ENCODE measurements at regions not wholly inside any gene's neighbourhood (a gene's known extent, or its start where the extent isn't known, plus 50 kb on each side); places are given as distances from the start of the nearest gene placed in this dataset.

- TF ChIP-seq CTCF (conservative IDR thresholded peaks at IDR 0.05): no peak
- H3K27ac ChIP-seq: no peak overlapping the region
Measured at GRCh38 chr9:81822967-81823366, 105.3 kb upstream of the SPATA31D4 start.

GRCh38 chr9:81823672-81824554 lies 104.3 kb upstream of the SPATA31D4 start:
- TF ChIP-seq CTCF (conservative IDR thresholded peaks at IDR 0.05): no peak
- no peak overlapping the region for H3K27ac ChIP-seq

- H3K27ac ChIP-seq: no peak overlapping the region
- TF ChIP-seq CTCF (conservative IDR thresholded peaks at IDR 0.05): no peak
Measured at GRCh38 chr9:81824802-81825730, 103.2 kb upstream of the SPATA31D4 start.

GRCh38 chr9:81825846-81826516 lies 102.2 kb upstream of the SPATA31D4 start:
- no peak for TF ChIP-seq CTCF (conservative IDR thresholded peaks at IDR 0.05)
- no peak overlapping the region for H3K27ac ChIP-seq

- TF ChIP-seq CTCF (conservative IDR thresholded peaks at IDR 0.05): no peak
- H3K27ac ChIP-seq: no peak overlapping the region
Measured at GRCh38 chr9:81826517-81826906, 101.7 kb upstream of the SPATA31D4 start.

- H3K27ac ChIP-seq: no peak overlapping the region
- TF ChIP-seq CTCF (conservative IDR thresholded peaks at IDR 0.05): no peak
Measured at GRCh38 chr9:81827616-81828296, 100.5 kb upstream of the SPATA31D4 start.
